ENCODE measurements at regions not wholly inside any gene's neighbourhood (a gene's known extent, or its start where the extent isn't known, plus 50 kb on each side); places are given as distances from the start of the nearest gene placed in this dataset.
"Not testable (repeated sequence)": the region's sequence is repeated elsewhere in the genome, so short reads cannot be mapped to it uniquely, and the experiment has no call there.

DNA sequence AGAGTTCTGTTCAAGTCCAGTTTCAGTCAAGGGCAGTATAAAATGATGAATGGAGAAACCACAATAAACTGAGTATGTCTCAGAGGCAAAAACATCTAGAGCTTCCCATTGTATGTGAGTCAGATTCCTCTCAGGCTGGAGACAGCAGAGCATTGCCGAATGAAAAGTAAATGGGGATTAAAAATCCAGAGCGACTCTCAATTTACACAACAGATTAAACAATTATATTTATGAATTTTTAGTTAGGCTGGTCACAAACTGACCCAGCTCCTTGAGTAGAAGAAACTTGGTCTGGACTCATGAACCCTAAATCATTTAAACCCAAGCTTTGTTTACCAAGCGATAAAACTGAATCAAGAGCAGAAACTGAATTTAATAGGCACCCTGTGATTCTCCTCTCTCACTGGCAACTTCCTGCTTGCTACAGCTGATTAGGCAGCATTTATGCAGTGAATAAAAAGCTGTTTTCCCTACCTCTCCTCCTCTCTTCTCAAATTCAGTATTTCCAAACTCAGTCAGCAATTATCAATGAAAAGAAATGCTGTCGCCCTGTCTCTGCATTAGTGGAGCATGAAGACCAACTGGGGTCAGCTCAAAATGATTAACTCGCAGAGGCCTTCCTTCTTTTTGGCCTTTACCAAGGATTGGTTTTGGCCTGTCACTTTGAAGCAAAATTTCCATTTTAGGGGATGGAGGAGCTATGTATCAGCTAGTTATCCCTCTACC, 568.0 kb downstream of the PDHA2 start:
- DNase-seq (ENCODE audit: low read depth, low spot score): no peak
- in situ Hi-C loops (cut with HindIII; ENCODE audit: low pct_unique_long_range_greater_than_20kb, low sequenced_read_pairs): no loop called here

GRCh38 chr4:96414853-96415252, 575.0 kb downstream of the PDHA2 start:
- in situ Hi-C loops (cut with HindIII; ENCODE audit: low pct_unique_long_range_greater_than_20kb, low sequenced_read_pairs); DNase-seq (ENCODE audit: low read depth, low spot score): not testable (repeated sequence)

GRCh38 chr4:96429657-96430056, 589.8 kb downstream of the PDHA2 start:
- in situ Hi-C loops (cut with HindIII; ENCODE audit: low pct_unique_long_range_greater_than_20kb, low sequenced_read_pairs): no loop called here
- DNase-seq (ENCODE audit: low read depth, low spot score): no peak

- in situ Hi-C loops (cut with HindIII; ENCODE audit: low pct_unique_long_range_greater_than_20kb, low sequenced_read_pairs): no loop called here
Measured at GRCh38 chr4:96431094-96431493, 591.2 kb downstream of the PDHA2 start.

DNA sequence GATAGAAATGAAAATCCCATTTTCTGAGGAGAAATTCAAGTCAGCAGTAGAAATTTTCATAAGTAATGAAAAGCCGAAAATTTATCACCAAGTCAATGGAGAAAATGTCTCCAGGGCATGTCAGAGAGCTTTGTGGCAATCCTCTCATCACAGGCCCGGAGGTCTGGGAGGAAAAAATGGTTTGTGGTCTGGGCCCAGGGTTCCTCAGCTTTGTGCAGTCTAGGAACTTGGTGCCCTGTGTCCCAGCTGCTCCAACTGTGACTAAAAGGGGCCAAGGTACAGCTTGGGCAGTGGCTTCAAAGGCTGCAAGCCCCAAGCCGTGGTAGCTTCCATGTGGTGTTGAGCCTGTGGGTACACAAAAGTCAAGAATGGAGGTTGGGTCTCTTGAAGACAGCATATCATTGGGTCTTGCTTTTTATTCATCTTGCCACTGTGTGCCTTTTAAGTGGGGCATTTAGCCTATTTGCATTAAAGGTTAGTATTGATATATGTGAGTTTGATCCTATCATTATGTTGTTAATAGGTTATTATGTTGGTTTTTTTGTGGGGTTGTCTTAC, 608.5 kb downstream of the PDHA2 start:
- in situ Hi-C loops (cut with HindIII; ENCODE audit: low pct_unique_long_range_greater_than_20kb, low sequenced_read_pairs): no loop called here
- DNase-seq (ENCODE audit: low read depth, low spot score): no peak

More at GRCh38 chr4:96431094-96431493, 591.2 kb downstream of the PDHA2 start:
- DNase-seq (ENCODE audit: low read depth, low spot score): no peak

GRCh38 chr4:96455045-96455720, 615.3 kb downstream of the PDHA2 start:
- in situ Hi-C loops (cut with HindIII; ENCODE audit: low pct_unique_long_range_greater_than_20kb, low sequenced_read_pairs): no loop called here
- no peak for DNase-seq (ENCODE audit: low read depth, low spot score)

DNA sequence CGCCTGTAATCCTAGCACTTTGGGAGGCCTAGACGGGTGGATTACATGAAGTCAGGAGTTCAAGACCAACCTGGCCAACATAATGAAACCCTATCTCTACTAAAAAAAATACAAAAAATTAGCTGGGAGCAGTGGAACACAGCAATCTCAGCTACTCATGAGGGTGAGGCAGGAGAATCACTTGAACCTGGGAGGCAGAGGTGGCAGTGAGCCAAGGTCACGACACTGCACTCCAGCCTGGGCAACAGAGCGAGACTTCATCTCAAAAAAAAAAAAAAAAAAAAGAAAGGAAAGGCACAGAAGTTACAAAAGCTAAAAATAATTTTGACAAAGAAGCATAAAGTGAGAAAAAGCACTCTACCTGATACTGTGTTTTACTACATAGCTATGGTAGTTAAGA, 618.1 kb downstream of the PDHA2 start:
- in situ Hi-C loops (cut with HindIII; ENCODE audit: low pct_unique_long_range_greater_than_20kb, low sequenced_read_pairs); DNase-seq (ENCODE audit: low read depth, low spot score): not testable (repeated sequence)

DNA sequence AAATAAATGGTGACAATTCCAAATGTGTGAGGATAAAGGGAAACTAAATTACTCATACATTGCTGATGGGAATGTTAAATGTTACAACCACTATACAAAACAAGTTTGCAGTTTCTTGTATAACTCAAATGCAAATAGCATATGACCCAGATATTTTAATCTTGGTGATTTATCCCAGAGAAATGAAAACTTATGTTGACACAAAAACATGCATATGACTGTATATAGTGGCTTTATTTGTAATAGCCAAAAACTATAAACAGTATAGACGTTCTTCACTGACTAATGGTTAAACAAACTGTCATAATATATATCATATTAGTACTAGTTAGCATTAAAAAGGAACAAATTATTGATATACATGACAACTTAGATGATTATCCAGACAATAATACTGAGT, 619.2 kb downstream of the PDHA2 start:
- DNase-seq (ENCODE audit: low read depth, low spot score): no peak
- in situ Hi-C loops (cut with HindIII; ENCODE audit: low pct_unique_long_range_greater_than_20kb, low sequenced_read_pairs): no loop called here

- DNase-seq (ENCODE audit: low read depth, low spot score): no peak
- in situ Hi-C loops (cut with HindIII; ENCODE audit: low pct_unique_long_range_greater_than_20kb, low sequenced_read_pairs): no loop called here
Measured at GRCh38 chr4:96465834-96466233, 625.9 kb downstream of the PDHA2 start.

DNA sequence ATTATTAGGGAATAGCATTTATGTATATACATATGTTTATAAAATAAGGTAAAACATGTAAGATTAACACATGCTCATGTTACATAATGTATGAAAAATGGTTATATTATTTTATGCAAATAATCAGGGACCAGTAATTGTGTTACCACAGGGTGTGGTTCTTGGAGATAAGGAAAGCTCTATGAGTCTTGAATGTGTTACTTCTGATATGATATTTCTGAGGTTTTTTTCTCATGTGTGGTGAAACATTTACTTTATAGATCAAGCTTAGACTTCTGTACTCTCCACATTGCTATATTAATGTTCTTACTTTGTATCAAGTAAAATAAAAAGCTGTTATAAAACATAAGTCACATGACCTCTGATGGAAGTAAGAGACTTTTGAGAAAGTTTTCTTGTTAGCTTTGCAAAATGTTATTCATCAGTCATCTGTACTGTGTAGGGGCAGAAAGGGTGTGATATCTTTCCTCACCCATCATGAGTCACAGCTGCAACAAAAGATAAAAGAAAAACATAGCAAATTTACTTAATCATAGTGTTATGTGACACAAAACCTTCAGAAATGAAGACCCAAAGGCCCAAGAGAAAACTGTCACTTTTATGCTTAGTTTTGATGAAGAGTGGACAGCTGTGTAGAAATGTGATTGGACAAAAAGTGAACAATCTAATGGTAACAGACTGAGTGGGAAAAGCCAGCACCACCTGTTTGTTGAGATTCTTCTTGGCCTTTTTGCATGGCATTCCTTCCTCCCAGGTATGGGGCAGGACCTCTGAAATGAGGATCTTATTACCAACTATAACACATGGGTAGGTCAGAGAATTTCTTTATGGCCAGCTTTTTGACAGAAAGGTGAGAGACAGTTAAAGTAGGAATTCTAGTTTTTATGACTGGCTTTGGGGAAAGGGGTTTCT, 632.3 kb downstream of the PDHA2 start:
- in situ Hi-C loops (cut with HindIII; ENCODE audit: low pct_unique_long_range_greater_than_20kb, low sequenced_read_pairs): no loop called here

GRCh38 chr4:96473246-96473645, 633.4 kb downstream of the PDHA2 start:
- in situ Hi-C loops (cut with HindIII; ENCODE audit: low pct_unique_long_range_greater_than_20kb, low sequenced_read_pairs): no loop called here
- no peak for DNase-seq (ENCODE audit: low read depth, low spot score)

More for the DNA sequence above, 632.3 kb downstream of the PDHA2 start:
- DNase-seq (ENCODE audit: low read depth, low spot score): no peak

DNA sequence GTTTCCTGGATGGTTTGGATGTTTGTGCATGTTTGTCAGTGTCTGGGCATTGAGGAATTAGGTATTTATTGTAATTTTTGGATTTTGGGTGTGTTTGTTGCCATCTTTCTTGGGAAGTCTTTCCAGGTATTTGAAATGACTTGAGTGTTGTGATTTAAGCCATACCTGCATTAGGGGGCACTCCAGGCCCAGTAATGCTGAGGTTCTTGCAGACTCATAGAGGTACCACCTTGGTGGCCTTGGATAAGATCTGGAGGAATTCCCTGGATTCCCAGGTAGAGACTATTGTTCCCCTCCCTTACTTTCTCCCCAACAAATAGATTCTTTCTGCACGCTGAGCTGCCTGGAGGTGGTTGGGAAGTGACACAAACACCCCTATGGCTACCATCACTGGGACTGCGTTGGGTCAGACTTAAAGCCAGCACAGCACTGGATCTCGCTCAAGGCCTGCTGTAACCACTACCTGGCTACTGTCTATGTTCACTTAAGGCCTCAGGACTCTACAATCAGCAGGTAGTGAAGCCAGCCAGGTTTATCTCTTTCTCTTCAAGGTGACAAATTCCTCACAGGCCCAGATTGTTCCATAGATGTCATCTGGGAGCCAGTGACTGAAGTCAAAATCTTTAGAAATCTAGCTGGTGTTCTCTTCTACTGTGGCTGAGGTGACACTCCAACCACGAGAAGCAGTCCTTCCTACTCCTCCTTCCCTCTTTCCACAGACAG, 643.6 kb downstream of the PDHA2 start:
- in situ Hi-C loops (cut with HindIII; ENCODE audit: low pct_unique_long_range_greater_than_20kb, low sequenced_read_pairs): no loop called here
- no peak for DNase-seq (ENCODE audit: low read depth, low spot score)

DNA sequence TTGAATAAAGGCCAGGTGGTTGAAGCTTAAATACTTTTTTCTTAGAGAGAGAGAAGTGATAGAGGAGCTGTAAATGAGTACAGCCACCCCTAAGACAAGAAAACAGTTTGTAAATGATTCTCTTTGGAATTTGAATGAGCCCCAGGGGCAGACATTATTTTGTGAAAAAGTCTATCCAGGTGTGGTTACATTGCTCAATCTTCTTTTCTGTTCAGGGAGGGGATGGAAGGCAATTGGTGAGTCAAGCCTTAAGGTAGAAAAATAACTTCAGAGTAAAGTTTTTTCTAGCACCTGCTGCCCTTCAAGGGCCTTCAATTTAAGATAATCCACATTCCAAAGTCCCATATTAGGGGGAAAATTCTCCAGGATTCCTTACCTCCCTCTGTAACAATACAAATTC, 646.7 kb downstream of the PDHA2 start:
- in situ Hi-C loops (cut with HindIII; ENCODE audit: low pct_unique_long_range_greater_than_20kb, low sequenced_read_pairs): no loop called here
- DNase-seq (ENCODE audit: low read depth, low spot score): no peak

GRCh38 chr4:96497621-96498020, 657.7 kb downstream of the PDHA2 start:
- in situ Hi-C loops (cut with HindIII; ENCODE audit: low pct_unique_long_range_greater_than_20kb, low sequenced_read_pairs): no loop called here
- DNase-seq (ENCODE audit: low read depth, low spot score): no peak

DNA sequence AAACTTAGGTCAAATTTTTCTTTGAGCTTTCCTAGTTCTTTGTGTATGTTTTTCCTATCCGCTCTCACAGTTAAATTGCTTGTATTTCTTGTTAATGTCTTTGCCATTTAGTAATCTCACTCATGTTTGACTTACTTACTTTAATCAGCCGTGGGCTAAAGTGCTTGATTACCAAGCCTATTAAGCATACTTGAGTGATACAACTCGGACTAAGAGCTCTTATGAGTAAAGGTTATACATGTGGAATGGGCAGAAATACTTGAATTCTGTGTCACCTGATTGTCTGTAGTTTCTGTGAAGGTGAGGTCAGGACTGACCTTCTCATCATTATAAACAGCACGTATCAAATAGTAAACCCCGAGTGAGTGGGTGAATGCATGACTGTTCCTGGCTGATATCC, 664.5 kb downstream of the PDHA2 start:
- DNase-seq (ENCODE audit: low read depth, low spot score): no peak
- in situ Hi-C loops (cut with HindIII; ENCODE audit: low pct_unique_long_range_greater_than_20kb, low sequenced_read_pairs): no loop called here

- in situ Hi-C loops (cut with HindIII; ENCODE audit: low pct_unique_long_range_greater_than_20kb, low sequenced_read_pairs): no loop called here
- DNase-seq (ENCODE audit: low read depth, low spot score): no peak
Measured at GRCh38 chr4:96509039-96509741, 669.3 kb downstream of the PDHA2 start.

- in situ Hi-C loops (cut with HindIII; ENCODE audit: low pct_unique_long_range_greater_than_20kb, low sequenced_read_pairs): no loop called here
- no peak for DNase-seq (ENCODE audit: low read depth, low spot score)
Measured at GRCh38 chr4:96519291-96519690, 679.4 kb downstream of the PDHA2 start.
